Middle frontal gyrus (tissue), 1 donor: ENCODE measurements at regions not wholly inside any gene's neighbourhood (a gene's known extent, or its start where the extent isn't known, plus 50 kb on each side); places are given as distances from the start of the nearest gene placed in this dataset.
A peak's percentile ranks its signal among the peaks of the same experiment; 100 is the strongest.

ENCODE experiments used
- DNase-seq: peaks from one replicate; pipeline ENCODE4 v3.0.0-alpha.2; 2015; ENCODE audit warnings: low spot score; ENCODE audit errors: extremely low spot score

- DNase-seq, result no peak
Measured at GRCh38 chr5:143870362-143870761, 58.4 kb downstream of the HMHB1 start.

GRCh38 chr5:143870871-143871632, 59.1 kb downstream of the HMHB1 start:
- DNase-seq, result no peak

GRCh38 chr5:143871672-143872071, 59.7 kb downstream of the HMHB1 start:
- DNase-seq, result no peak

- DNase-seq, result no peak
Measured at GRCh38 chr5:143874312-143874711, 62.4 kb downstream of the HMHB1 start.

- no peak for DNase-seq
Measured at GRCh38 chr5:143877196-143877595, 65.2 kb downstream of the HMHB1 start.

- no peak for DNase-seq
Measured at GRCh38 chr5:143878430-143878829, 66.5 kb downstream of the HMHB1 start.

- DNase-seq, result no peak
Measured at GRCh38 chr5:143879646-143880045, 67.7 kb downstream of the HMHB1 start.

- no peak for DNase-seq
Measured at GRCh38 chr5:143880178-143880577, 68.2 kb downstream of the HMHB1 start.

- no peak for DNase-seq
Measured at GRCh38 chr5:143882520-143882919, 70.6 kb downstream of the HMHB1 start.

GRCh38 chr5:143886096-143886495, 74.1 kb downstream of the HMHB1 start:
- DNase-seq, result no peak

- DNase-seq, result peak; percentile 38
Measured at GRCh38 chr5:143886651-143887638, 75.0 kb downstream of the HMHB1 start.

GRCh38 chr5:143887903-143888665, 76.1 kb downstream of the HMHB1 start:
- no peak for DNase-seq

GRCh38 chr5:143888912-143889311, 77.0 kb downstream of the HMHB1 start:
- DNase-seq, result no peak

GRCh38 chr5:143889986-143890385, 78.0 kb downstream of the HMHB1 start:
- no peak for DNase-seq

GRCh38 chr5:143890487-143890886, 78.5 kb downstream of the HMHB1 start:
- no peak for DNase-seq

- no peak for DNase-seq
Measured at GRCh38 chr5:143892271-143892670, 80.3 kb downstream of the HMHB1 start.

- no peak for DNase-seq
Measured at GRCh38 chr5:143892908-143893307, 80.9 kb downstream of the HMHB1 start.

- DNase-seq, result no peak
Measured at GRCh38 chr5:143893638-143894037, 81.7 kb downstream of the HMHB1 start.

- no peak for DNase-seq
Measured at GRCh38 chr5:143896516-143896915, 84.6 kb downstream of the HMHB1 start.

GRCh38 chr5:143896966-143897365, 85.0 kb downstream of the HMHB1 start:
- DNase-seq, result no peak

GRCh38 chr5:143898381-143898780, 86.4 kb downstream of the HMHB1 start:
- DNase-seq, result no peak
